Esophagus squamous epithelium (tissue), 4 donors: ENCODE measurements at regions not wholly inside any gene's neighbourhood (a gene's known extent, or its start where the extent isn't known, plus 50 kb on each side); places are given as distances from the start of the nearest gene placed in this dataset.

Experiments
- POLR2A ChIP-seq, 4 donors: fragments of 450-650 bp; IDR thresholded peaks; one replicate each; pipeline ENCODE4 v1.6.1; 2017; ENCODE audit warnings: antibody characterized with exemption in 4 of 4, mild to moderate bottlenecking in 4 of 4, moderate library complexity in 3 of 4
- TF ChIP-seq, protein P1 (sequence below), 6 experiments: fragments of 450-650 bp in 4 of 6; fragments of 200-600 bp in 2 of 6; sonication (generic) in 2 of 6; IDR thresholded peaks; one replicate each; pipeline ENCODE4 v1.5.1; 2016 to 2019; ENCODE audit warnings: antibody characterized with exemption in 6 of 6, mild to moderate bottlenecking in 4 of 6, moderate library complexity in 4 of 6

DNA sequence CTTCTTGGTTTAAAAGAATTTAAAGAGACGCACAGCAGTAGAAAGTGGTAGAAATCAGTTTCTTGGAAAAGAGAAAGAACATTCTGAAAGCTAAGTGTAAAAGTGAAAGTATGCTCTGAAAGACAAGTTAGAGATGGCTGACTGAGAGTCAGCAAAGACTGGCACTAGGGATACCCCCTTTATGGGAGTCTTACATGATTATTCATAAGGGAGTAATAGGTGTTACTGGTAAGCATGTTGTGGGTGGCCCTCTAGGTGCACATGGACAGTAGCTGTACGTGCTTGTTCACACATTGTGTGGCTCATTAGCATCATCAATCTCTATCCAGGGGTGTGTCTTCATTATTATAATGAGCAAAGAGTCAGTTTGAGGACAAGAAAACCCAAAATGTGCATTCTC, 816.2 kb downstream of the CBLN2 start:
- TF ChIP-seq, protein P1, sequence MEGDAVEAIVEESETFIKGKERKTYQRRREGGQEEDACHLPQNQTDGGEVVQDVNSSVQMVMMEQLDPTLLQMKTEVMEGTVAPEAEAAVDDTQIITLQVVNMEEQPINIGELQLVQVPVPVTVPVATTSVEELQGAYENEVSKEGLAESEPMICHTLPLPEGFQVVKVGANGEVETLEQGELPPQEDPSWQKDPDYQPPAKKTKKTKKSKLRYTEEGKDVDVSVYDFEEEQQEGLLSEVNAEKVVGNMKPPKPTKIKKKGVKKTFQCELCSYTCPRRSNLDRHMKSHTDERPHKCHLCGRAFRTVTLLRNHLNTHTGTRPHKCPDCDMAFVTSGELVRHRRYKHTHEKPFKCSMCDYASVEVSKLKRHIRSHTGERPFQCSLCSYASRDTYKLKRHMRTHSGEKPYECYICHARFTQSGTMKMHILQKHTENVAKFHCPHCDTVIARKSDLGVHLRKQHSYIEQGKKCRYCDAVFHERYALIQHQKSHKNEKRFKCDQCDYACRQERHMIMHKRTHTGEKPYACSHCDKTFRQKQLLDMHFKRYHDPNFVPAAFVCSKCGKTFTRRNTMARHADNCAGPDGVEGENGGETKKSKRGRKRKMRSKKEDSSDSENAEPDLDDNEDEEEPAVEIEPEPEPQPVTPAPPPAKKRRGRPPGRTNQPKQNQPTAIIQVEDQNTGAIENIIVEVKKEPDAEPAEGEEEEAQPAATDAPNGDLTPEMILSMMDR (IDR thresholded peaks at IDR 0.05), result no peak
- no peak for TF ChIP-seq POLR2A (IDR thresholded peaks at IDR 0.05)
